ENCODE measurements at regions not wholly inside any gene's neighbourhood (a gene's known extent, or its start where the extent isn't known, plus 50 kb on each side); places are given as distances from the start of the nearest gene placed in this dataset.

DNA sequence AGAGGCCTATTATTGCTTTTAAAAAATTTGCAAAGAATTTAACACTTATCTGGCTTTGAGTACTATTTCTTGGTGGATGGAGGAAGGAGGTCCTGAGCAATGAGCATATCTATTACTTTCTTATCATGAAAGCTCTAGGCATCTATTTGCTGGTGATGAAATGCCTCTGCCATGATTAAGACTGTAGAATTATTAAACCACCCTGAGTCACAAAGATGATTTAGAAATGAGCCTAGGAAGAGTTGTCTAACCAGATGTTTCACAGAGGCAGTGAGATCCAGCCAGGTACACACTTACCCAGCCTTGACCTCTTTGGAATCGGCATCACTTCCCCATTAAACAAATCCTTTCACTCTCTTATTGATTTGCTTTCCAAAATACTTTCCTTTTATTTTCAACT is 304.4 kb upstream of the KIF2A start:
- H3K9me3 ChIP-seq, result 0 out of 3 replicates have a peak, but pooled peaks cover 4% of the 10 kb centered on the region
- H3K4me2 ChIP-seq, result no peak overlapping the region
- ChIA-PET POLR2A (no interaction called here), CTCF (no interaction called here)
- no peak for ATAC-seq
- 0% methylated on average over 1 of the region's 1 CpG for WGBS (ENCODE audit: missing lambda C conversion rate)
- H3K4me1 ChIP-seq, result no peaks in the 10 kb centered on the region
- no peak for FAIRE-seq
- H3K27ac ChIP-seq, result no peak overlapping the region
- TF ChIP-seq, protein P1, sequence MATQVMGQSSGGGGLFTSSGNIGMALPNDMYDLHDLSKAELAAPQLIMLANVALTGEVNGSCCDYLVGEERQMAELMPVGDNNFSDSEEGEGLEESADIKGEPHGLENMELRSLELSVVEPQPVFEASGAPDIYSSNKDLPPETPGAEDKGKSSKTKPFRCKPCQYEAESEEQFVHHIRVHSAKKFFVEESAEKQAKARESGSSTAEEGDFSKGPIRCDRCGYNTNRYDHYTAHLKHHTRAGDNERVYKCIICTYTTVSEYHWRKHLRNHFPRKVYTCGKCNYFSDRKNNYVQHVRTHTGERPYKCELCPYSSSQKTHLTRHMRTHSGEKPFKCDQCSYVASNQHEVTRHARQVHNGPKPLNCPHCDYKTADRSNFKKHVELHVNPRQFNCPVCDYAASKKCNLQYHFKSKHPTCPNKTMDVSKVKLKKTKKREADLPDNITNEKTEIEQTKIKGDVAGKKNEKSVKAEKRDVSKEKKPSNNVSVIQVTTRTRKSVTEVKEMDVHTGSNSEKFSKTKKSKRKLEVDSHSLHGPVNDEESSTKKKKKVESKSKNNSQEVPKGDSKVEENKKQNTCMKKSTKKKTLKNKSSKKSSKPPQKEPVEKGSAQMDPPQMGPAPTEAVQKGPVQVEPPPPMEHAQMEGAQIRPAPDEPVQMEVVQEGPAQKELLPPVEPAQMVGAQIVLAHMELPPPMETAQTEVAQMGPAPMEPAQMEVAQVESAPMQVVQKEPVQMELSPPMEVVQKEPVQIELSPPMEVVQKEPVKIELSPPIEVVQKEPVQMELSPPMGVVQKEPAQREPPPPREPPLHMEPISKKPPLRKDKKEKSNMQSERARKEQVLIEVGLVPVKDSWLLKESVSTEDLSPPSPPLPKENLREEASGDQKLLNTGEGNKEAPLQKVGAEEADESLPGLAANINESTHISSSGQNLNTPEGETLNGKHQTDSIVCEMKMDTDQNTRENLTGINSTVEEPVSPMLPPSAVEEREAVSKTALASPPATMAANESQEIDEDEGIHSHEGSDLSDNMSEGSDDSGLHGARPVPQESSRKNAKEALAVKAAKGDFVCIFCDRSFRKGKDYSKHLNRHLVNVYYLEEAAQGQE (IDR thresholded peaks at IDR 0.05), result no peak
- no peak for TF ChIP-seq ZNF302 (CRISPR knock-in tag; IDR thresholded peaks at IDR 0.05)
- TF ChIP-seq RNF2 (IDR thresholded peaks at IDR 0.05; ENCODE audit: borderline replicate concordance, low read depth), result no peak
- no peak for TF ChIP-seq KDM1A (IDR thresholded peaks at IDR 0.05; ENCODE audit: low read depth)
- TF ChIP-seq FOSL2 (IDR thresholded peaks at IDR 0.05), result no peak
- TF ChIP-seq FOSL2 (CRISPR knock-in tag; IDR thresholded peaks at IDR 0.05), result no peak
- no peak for TF ChIP-seq ZC3H11A (IDR thresholded peaks at IDR 0.05)
- no peak for TF ChIP-seq RARB (CRISPR knock-in tag; IDR thresholded peaks at IDR 0.05)
- no peak for TF ChIP-seq ZSCAN20 (CRISPR knock-in tag; IDR thresholded peaks at IDR 0.05)
- no peak overlapping the region for H3K4me3 ChIP-seq
- no peak for DNase-seq (ENCODE audit: low read depth in 1 of 2, low spot score in 1 of 2)

DNA sequence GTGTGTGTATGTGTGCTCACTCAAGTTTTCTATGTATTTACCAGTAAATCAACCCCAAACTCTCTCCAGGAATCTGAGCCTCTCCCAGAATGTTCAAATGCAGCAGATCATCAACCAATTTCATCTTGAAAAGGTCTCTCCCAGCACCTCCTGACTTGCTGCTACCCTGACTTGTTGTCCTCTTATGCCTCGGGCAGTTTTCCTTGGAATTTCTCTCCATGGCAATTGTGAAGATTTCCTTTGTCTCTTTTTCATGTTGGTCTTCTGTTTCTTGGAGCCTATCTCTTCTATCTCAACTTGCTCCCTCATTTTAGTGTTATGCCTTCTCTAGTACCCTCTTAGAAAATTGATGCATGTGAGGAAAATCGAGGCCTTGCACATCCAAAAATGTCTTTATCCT is 303.6 kb upstream of the KIF2A start:
- 9% methylated on average over 2 of the region's 2 CpGs for WGBS (ENCODE audit: missing lambda C conversion rate)
- no peak for FAIRE-seq
- no peak for DNase-seq (ENCODE audit: low read depth in 1 of 2, low spot score in 1 of 2)
- no peak for ATAC-seq
- TF ChIP-seq HDAC2 (IDR thresholded peaks at IDR 0.05), result no peak
- TF ChIP-seq EP300 (IDR thresholded peaks at IDR 0.05), result no peak
- no peak for TF ChIP-seq RAD21 (conservative IDR thresholded peaks at IDR 0.05 in 1 of 2, IDR thresholded peaks at IDR 0.05 in 1 of 2)
- TF ChIP-seq RCOR1 (IDR thresholded peaks at IDR 0.05; ENCODE audit: low read depth, low read length), result no peak
- no peak for TF ChIP-seq NPAS2 (CRISPR knock-in tag; IDR thresholded peaks at IDR 0.05; ENCODE audit: borderline replicate concordance)
- no peak for TF ChIP-seq HOXB13 (CRISPR knock-in tag; IDR thresholded peaks at IDR 0.05; ENCODE audit: low read depth)
- TF ChIP-seq FOSB (CRISPR knock-in tag; IDR thresholded peaks at IDR 0.05), result no peak
- TF ChIP-seq, protein P2, sequence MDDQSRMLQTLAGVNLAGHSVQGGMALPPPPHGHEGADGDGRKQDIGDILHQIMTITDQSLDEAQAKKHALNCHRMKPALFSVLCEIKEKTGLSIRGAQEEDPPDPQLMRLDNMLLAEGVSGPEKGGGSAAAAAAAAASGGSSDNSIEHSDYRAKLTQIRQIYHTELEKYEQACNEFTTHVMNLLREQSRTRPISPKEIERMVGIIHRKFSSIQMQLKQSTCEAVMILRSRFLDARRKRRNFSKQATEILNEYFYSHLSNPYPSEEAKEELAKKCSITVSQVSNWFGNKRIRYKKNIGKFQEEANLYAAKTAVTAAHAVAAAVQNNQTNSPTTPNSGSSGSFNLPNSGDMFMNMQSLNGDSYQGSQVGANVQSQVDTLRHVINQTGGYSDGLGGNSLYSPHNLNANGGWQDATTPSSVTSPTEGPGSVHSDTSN (IDR thresholded peaks at IDR 0.05), result no peak
- TF ChIP-seq RFX5 (IDR thresholded peaks at IDR 0.05), result no peak
- no peak for TF ChIP-seq SREBF2 (IDR thresholded peaks at IDR 0.05)
- TF ChIP-seq, protein P1 (IDR thresholded peaks at IDR 0.05), result no peak
- no peak for TF ChIP-seq HEYL (CRISPR knock-in tag; IDR thresholded peaks at IDR 0.05)
- no peak for TF ChIP-seq MAFK (IDR thresholded peaks at IDR 0.05; ENCODE audit: partially characterized antibody)
- TF ChIP-seq MYC (IDR thresholded peaks at IDR 0.05; ENCODE audit: borderline replicate concordance, low read length), result no peak
- POLR2A ChIA-PET, result no interaction called here
- H3K27ac ChIP-seq, result no peak overlapping the region
- H3K4me2 ChIP-seq, result no peak overlapping the region
- H3K4me1 ChIP-seq, result no peaks in the 10 kb centered on the region
- no peak overlapping the region for H3K4me3 ChIP-seq
- CTCF ChIA-PET, result no interaction called here
- H3K9me3 ChIP-seq, result 0 out of 3 replicates have a peak, but pooled peaks cover 4% of the 10 kb centered on the region
